KOPT-K1 (cell line): ENCODE measurements at regions not wholly inside any gene's neighbourhood (a gene's known extent, or its start where the extent isn't known, plus 50 kb on each side); places are given as distances from the start of the nearest gene placed in this dataset.

Experiments
- H3K27ac ChIP-seq: fragments of 200-600 bp; sonication (generic); 2 replicates; pipeline ENCODE4 v1.5.1; 2016; ENCODE audit warnings: antibody characterized with exemption, mild to moderate bottlenecking, low read depth, low read length; ENCODE audit not compliant: poor library complexity, severe bottlenecking
- H3K36me3 ChIP-seq: fragments of 200-600 bp; sonication (generic); 2 replicates; pipeline ENCODE4 v1.5.1; 2017; ENCODE audit warnings: antibody characterized with exemption, mild to moderate bottlenecking, low read length, moderate library complexity; ENCODE audit not compliant: insufficient read depth
- H3K9me3 ChIP-seq: fragments of 200-600 bp; sonication (generic); 2 replicates; pipeline ENCODE4 v1.5.1; 2017; ENCODE audit warnings: antibody characterized with exemption, low read length, mild to moderate bottlenecking; ENCODE audit not compliant: insufficient read depth, poor library complexity, severe bottlenecking

GRCh38 chr22:48452766-48453165, 1374.9 kb downstream of the BRD1 start:
- Histone ChIP-seq H3K9me3 (no peaks in the 10 kb centered on the region), H3K36me3 (no peaks in the 10 kb centered on the region), H3K27ac (no peak overlapping the region)

- H3K9me3 ChIP-seq, result no peaks in the 10 kb centered on the region
- H3K36me3 ChIP-seq, result no peaks in the 10 kb centered on the region
- H3K27ac ChIP-seq, result no peak overlapping the region
Measured at GRCh38 chr22:48451891-48452290, 1375.8 kb downstream of the BRD1 start.

- no peaks in the 10 kb centered on the region for H3K9me3 ChIP-seq
- no peak overlapping the region for H3K27ac ChIP-seq
- no peaks in the 10 kb centered on the region for H3K36me3 ChIP-seq
Measured at GRCh38 chr22:48450188-48450825, 1377.4 kb downstream of the BRD1 start.

DNA sequence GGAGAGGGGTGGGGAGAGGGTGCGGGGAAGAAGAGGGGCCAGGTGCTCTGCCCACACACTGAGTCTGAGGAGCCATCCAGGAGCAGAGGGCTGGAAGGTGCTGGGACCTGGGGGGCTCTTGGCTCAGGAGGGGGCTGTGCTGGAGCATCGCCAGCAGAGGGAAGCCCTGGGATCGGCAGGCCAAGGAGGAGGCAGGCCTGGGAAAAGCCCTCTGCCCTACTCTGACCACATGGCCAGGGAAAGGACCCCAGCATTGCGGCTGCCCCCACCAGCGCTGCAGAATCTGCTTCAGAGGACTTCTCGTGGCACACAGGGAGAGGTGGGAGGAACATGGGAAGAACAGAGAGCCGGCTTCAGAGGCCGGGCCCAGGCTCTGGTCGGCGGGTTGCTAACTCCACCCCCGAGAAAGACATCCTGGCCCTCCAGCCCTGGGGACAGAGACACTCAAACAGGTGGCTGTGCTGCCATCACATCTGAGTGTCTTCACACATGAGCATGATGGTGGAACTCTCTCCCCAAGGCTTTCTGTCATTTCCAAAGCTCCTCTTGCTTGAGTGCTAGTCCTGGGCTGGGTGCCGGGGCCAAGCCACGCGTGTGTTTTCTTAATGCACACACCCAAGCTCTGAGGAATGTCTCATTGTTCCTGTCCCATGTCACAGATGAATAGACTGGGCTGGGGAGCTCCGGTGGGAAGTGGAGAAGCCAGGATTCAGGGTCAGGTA, 1378.0 kb downstream of the BRD1 start:
- H3K9me3 ChIP-seq, result no peaks in the 10 kb centered on the region
- no peaks in the 10 kb centered on the region for H3K36me3 ChIP-seq
- H3K27ac ChIP-seq, result no peak overlapping the region

- Histone ChIP-seq H3K27ac (no peak overlapping the region), H3K36me3 (no peaks in the 10 kb centered on the region), H3K9me3 (no peaks in the 10 kb centered on the region)
Measured at GRCh38 chr22:48448821-48449220, 1378.9 kb downstream of the BRD1 start.

- Histone ChIP-seq H3K27ac (no peak overlapping the region), H3K36me3 (no peaks in the 10 kb centered on the region), H3K9me3 (no peaks in the 10 kb centered on the region)
Measured at GRCh38 chr22:48445113-48445827, 1382.4 kb downstream of the BRD1 start.

GRCh38 chr22:48444320-48445112, 1383.2 kb downstream of the BRD1 start:
- no peaks in the 10 kb centered on the region for H3K9me3 ChIP-seq
- H3K27ac ChIP-seq, result no peak overlapping the region

DNA sequence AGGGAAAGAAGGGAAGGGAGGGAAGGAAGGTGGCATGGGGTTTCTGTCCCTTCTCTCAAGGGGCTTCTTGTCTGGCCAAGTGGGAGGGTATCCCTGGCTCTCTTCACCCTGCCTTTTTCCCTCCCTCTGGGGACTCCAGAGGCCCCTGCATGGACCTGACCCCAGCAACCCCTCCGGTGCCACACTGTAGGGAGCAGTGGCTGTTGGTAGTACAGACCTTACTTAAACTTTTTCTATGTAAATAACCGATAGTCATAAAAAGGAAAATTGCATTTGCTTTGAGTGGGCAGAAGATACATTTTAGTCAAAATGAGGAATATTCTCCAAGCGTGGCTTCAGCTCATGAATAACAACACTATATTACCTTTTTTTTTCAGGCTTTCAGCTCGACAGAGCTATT, 1384.0 kb downstream of the BRD1 start:
- Histone ChIP-seq H3K27ac (no peak overlapping the region), H3K9me3 (no peaks in the 10 kb centered on the region), H3K36me3 (no peaks in the 10 kb centered on the region)

More at GRCh38 chr22:48444320-48445112, 1383.2 kb downstream of the BRD1 start:
- no peaks in the 10 kb centered on the region for H3K36me3 ChIP-seq

GRCh38 chr22:48442663-48443062, 1385.0 kb downstream of the BRD1 start:
- Histone ChIP-seq H3K36me3 (no peaks in the 10 kb centered on the region), H3K9me3 (no peaks in the 10 kb centered on the region), H3K27ac (no peak overlapping the region)

DNA sequence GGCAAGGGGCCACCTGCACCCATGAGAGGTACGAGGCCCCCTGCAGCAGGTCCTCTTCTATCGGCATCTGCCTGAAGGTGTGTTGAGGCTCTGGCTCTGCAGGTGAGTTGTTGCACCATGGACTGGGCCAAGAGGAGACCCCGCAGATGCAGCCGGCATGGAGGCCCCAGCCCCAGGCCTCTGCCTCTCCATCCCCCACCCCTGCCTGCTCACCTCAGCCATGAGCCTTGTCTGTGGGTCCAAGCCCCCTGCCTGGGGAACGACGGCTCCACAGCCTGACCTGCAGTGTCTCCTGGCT, 1386.2 kb downstream of the BRD1 start:
- Histone ChIP-seq H3K9me3 (no peaks in the 10 kb centered on the region), H3K27ac (no peak overlapping the region), H3K36me3 (no peaks in the 10 kb centered on the region)

DNA sequence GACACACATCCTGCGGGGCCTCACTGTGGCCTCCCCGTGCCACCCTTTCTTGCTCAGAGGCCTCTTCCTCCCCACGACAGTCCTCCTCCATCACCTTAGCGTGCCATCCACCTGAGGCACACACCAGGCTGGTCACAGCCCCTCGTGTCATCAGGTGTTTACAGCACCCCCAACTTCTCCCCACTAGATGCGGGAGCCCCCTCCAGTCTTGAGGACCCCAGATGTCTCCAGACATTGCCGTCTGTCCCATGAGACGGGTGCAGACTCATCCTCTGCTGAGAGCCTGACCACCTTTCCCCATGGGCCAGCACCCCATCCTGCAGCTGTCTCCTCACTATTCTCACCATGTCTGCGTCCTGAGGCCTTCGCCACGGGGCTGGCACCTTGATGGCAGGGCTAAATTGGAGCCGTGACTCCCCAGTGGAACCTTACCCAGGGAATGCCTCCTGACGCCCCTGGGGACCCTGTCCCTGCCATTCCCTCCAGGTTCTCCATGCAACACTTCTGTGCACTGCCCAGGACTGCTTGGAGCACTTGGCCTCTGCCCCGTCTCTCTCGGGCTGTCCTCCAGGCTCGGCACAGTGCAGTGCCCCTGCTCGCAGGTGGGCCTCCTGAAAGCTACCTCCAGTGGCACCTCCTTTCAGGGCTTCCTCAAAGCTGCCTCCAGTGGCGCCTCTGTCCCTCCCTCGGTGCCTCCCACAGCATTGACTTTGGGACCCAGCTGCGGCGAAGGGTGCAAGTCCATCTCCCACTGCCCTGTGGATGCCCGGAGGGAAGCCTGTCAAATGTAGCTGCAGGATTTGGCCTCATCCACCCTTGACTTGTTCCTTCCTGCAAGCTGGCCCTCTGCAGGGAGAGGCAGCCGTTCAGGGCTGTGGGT, 1386.8 kb downstream of the BRD1 start:
- Histone ChIP-seq H3K27ac (no peak overlapping the region), H3K36me3 (no peaks in the 10 kb centered on the region), H3K9me3 (no peaks in the 10 kb centered on the region)

DNA sequence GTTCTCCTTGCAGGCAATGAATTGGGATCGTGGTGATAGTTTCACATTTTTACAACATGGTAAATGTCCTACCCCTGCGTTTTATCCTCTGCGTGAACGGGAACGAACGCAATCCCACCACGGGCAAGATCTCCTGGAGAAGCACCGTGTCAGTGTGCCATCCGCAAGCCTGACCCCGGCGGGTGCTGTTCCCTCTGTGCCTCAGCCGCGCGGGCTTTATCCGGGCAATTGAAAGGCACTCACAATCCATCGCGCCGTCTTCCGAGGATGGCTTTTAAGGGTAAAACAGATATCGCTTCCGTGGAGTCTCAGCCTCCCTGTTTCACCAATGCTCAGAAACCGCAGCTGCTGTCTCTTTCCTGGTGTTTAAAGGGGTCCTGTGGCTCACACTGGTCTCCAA, 1387.5 kb downstream of the BRD1 start:
- no peak overlapping the region for H3K27ac ChIP-seq
- no peaks in the 10 kb centered on the region for H3K9me3 ChIP-seq
- H3K36me3 ChIP-seq, result no peaks in the 10 kb centered on the region

- Histone ChIP-seq H3K27ac (no peak overlapping the region), H3K9me3 (no peaks in the 10 kb centered on the region), H3K36me3 (no peaks in the 10 kb centered on the region)
Measured at GRCh38 chr22:48439560-48440135, 1388.0 kb downstream of the BRD1 start.
